HepG2 (cell line): ENCODE measurements at regions not wholly inside any gene's neighbourhood (a gene's known extent, or its start where the extent isn't known, plus 50 kb on each side); places are given as distances from the start of the nearest gene placed in this dataset.
"Not testable (repeated sequence)": the region's sequence is repeated elsewhere in the genome, so short reads cannot be mapped to it uniquely, and the experiment has no call there.

Experiments
- ATAC-seq: fragments of 200-7000 bp; cut with Tn5 transposase; 3 replicates; pipeline ENCODE4 v1.9.1; 2020; ENCODE audit warnings: mild to moderate bottlenecking, moderate library complexity
- BruUV-seq: library from RNA; stranded (reverse); fragments of 400-500 nt; replicated peaks from 2 replicates; lab custom pipeline; 2021; lab: Mats Ljungman, UMichigan
- CTCF ChIA-PET: fragments of 300-600 bp; formaldehyde crosslinking; extraction: SDS; loops from one replicate; lab custom pipeline; 2021; ENCODE audit warnings: low total read pairs, inconsistent platforms, low intra/inter-chr PET ratio; lab: Yijun Ruan, JAX
- POLR2A ChIA-PET: fragments of 350-600 bp; sonication (Branson Sonifier 250); formaldehyde crosslinking; loops from one replicate; lab custom pipeline; 2020; ENCODE audit warnings: antibody characterized with exemption, inconsistent platforms; lab: Yijun Ruan, JAX
- DNase-seq: peaks from one replicate; pipeline ENCODE4 v3.0.0-alpha.2; 2015; ENCODE audit warnings: low spot score
- FAIRE-seq: peaks from 3 replicates; lab custom pipeline; 2011; peaks lifted over from hg19 to GRCh38; lab: Jason Lieb, UNC
- H2AFZ ChIP-seq: one replicate; pipeline ENCODE4 v1.6.1; 2011; ENCODE audit warnings: low read length, inconsistent platforms
- H3K27ac ChIP-seq: fragments of 300-600 bp; 3 replicates; pipeline ENCODE4 v1.8.0; 2011; ENCODE audit warnings: mixed run types, mild to moderate bottlenecking, mixed read lengths, low read length, inconsistent platforms; ENCODE audit not compliant: insufficient read depth; ENCODE audit errors: extremely low read length
- H3K27me3 ChIP-seq, 2 experiments: fragments of 200-600 bp in 1 of 2; 2 replicates in 1 of 2; 3 replicates in 1 of 2; pipeline versions ENCODE4 v1.6.0 to v1.8.0; 2011; ENCODE audit warnings: low read length in 2 of 2, mild to moderate bottlenecking in 2 of 2, moderate library complexity in 2 of 2, inconsistent platforms in 1 of 2; ENCODE audit not compliant: insufficient read depth in 2 of 2, control insufficient read depth in 1 of 2
- H3K36me3 ChIP-seq, 2 experiments: fragments of 200-600 bp in 1 of 2; replicated peaks in 1 of 2; 2 replicates in 1 of 2; 3 replicates in 1 of 2; pipeline versions ENCODE4 v1.5.1 to v1.8.0; 2011; ENCODE audit warnings: low read length in 2 of 2, inconsistent platforms in 1 of 2; ENCODE audit not compliant: insufficient read depth in 2 of 2, control insufficient read depth in 1 of 2
- H3K4me1 ChIP-seq: 2 replicates; pipeline ENCODE4 v1.5.1; 2012; ENCODE audit warnings: low read length, inconsistent platforms; ENCODE audit not compliant: insufficient read depth
- H3K4me2 ChIP-seq: 2 replicates; pipeline ENCODE4 v1.6.0; 2011; ENCODE audit warnings: low read depth, low read length, inconsistent platforms
- H3K4me3 ChIP-seq, 3 experiments: fragments of 200-600 bp in 1 of 3; sonication (generic), shearing (Covaris generic) in 1 of 3; replicated peaks in 1 of 3; 2 replicates each; pipeline ENCODE4 v1.5.1; 2011 to 2016; ENCODE audit warnings: low read length in 3 of 3, inconsistent platforms in 2 of 3, low read depth in 2 of 3, mild to moderate bottlenecking in 2 of 3, control low read depth in 1 of 3, mixed read lengths in 1 of 3; ENCODE audit not compliant: insufficient read depth in 1 of 3
- H3K79me2 ChIP-seq: one replicate; pipeline ENCODE4 v1.6.1; 2011; ENCODE audit warnings: low read length, inconsistent platforms; ENCODE audit not compliant: insufficient read depth
- H3K9ac ChIP-seq: 2 replicates; pipeline ENCODE4 v1.6.0; 2011; ENCODE audit warnings: mild to moderate bottlenecking, low read depth, low read length, inconsistent platforms; ENCODE audit not compliant: insufficient read depth
- H3K9me3 ChIP-seq: 2 replicates; pipeline ENCODE4 v1.5.1; 2012; ENCODE audit warnings: mild to moderate bottlenecking, low read length
- H4K20me1 ChIP-seq: 2 replicates; pipeline ENCODE4 v1.6.0; 2011; ENCODE audit warnings: inconsistent platforms, mild to moderate bottlenecking, low read length, moderate library complexity; ENCODE audit not compliant: insufficient read depth
- ZBTB40 ChIP-seq, 2 experiments: fragments of 450-650 bp in 1 of 2; sonication (generic) in 1 of 2; formaldehyde crosslinking in 1 of 2; IDR thresholded peaks; 2 replicates each; pipeline versions ENCODE4 v1.6.1 to v1.8.0; 2016 to 2022; ENCODE audit warnings: antibody characterized with exemption in 1 of 2, mild to moderate bottlenecking in 1 of 2, missing genetic modification reagents in 1 of 2
- ZNF234 ChIP-seq: sonication (generic); formaldehyde crosslinking; conservative IDR thresholded peaks from 2 replicates; pipeline ENCODE4 v1.5.1; 2020; ENCODE audit warnings: mild to moderate bottlenecking, missing genetic modification reagents
- WGBS: methylation state at CpG from one replicate; pipeline ENCODE4 v1.1.6; 2017; ENCODE audit warnings: low lambda C conversion rate; 5-methylcytosine and 5-hydroxymethylcytosine counted together
- in situ Hi-C: cut with HindIII; loops from 2 replicates; pipeline ENCODE4 v1.10.0; 2017; ENCODE audit warnings: low pct_unique_long_range_greater_than_20kb; ENCODE audit not compliant: extremely low pct_ligation_motif_present
- intact Hi-C: fragments of 100-400 bp; cut with micrococcal nuclease; formaldehyde crosslinking; loops from one replicate; pipeline ENCODE4 v1.10.0; 2022; ENCODE audit not compliant: unreplicated experiment

GRCh38 chr6:62982951-62983350 is 228.3 kb upstream of the FKBP1C start:
- Histone ChIP-seq H2AFZ (no peak overlapping the region), H3K4me3 (no peak overlapping the region), H3K9ac (no peak overlapping the region), H3K36me3 (no peaks in the 10 kb centered on the region), H3K79me2 (no peaks in the 10 kb centered on the region), H4K20me1 (no peaks in the 10 kb centered on the region), H3K27me3 (no peaks in the 10 kb centered on the region), H3K27ac (no peak overlapping the region), H3K4me2 (no peak overlapping the region), H3K9me3 (no peaks in the 10 kb centered on the region), H3K4me1 (no peaks in the 10 kb centered on the region)
- POLR2A ChIA-PET: no interaction called here
- in situ Hi-C loops: no loop called here
- FAIRE-seq (no peak), DNase-seq (no peak), ATAC-seq (no peak)
- intact Hi-C loops: no loop called here
- CTCF ChIA-PET: no interaction called here
- WGBS: 55% methylated on average over 2 of the region's 2 CpGs
- peak; percentile 90 for TF ChIP-seq ZBTB40 (IDR thresholded peaks at IDR 0.05)
- TF ChIP-seq ZBTB40 (CRISPR knock-in tag; IDR thresholded peaks at IDR 0.05): no peak
- TF ChIP-seq ZNF234 (CRISPR knock-in tag): no peak
- no TSS peak for BruUV-seq

GRCh38 chr6:62991696-62992095 is 219.6 kb upstream of the FKBP1C start:
- H3K36me3 ChIP-seq, H3K9me3 ChIP-seq, H3K4me1 ChIP-seq, H3K4me2 ChIP-seq, intact Hi-C loops, H3K27ac ChIP-seq, CTCF ChIA-PET, FAIRE-seq, H3K79me2 ChIP-seq, H4K20me1 ChIP-seq, H3K4me3 ChIP-seq, H3K27me3 ChIP-seq, in situ Hi-C loops, H2AFZ ChIP-seq, DNase-seq, BruUV-seq, ATAC-seq, POLR2A ChIA-PET, H3K9ac ChIP-seq: not testable (repeated sequence)
- 36% methylated on average over 4 of the region's 4 CpGs for WGBS
